Stimulated activated CD4-positive, alpha-beta T cell treated with anti-CD3 and anti-CD28 coated beads, Interleukin-4, amount 100 ng/mL, for 4 hours (primary cell): ENCODE measurements at regions not wholly inside any gene's neighbourhood (a gene's known extent, or its start where the extent isn't known, plus 50 kb on each side); places are given as distances from the start of the nearest gene placed in this dataset.

Source experiments
- DNase-seq, 2 experiments: peaks; one replicate each; pipeline ENCODE4 v3.0.0-alpha.2; 2020

- no peak for DNase-seq
Observed at GRCh38 chr2:205937211-205937610, 148.8 kb downstream of the INO80D start.

GRCh38 chr2:205936446-205936845 is 149.5 kb downstream of the INO80D start:
- no peak for DNase-seq

- no peak for DNase-seq
Observed at GRCh38 chr2:205934443-205934842, 151.5 kb downstream of the INO80D start.

- no peak for DNase-seq
Observed at GRCh38 chr2:205932861-205933260, 153.1 kb downstream of the INO80D start.

GRCh38 chr2:205931388-205931787 is 154.6 kb downstream of the INO80D start:
- DNase-seq: no peak

GRCh38 chr2:205930209-205930608 is 155.8 kb downstream of the INO80D start:
- no peak for DNase-seq

GRCh38 chr2:205929246-205929942 is 156.6 kb downstream of the INO80D start:
- DNase-seq: no peak

- peak; percentile 57 to 72 for DNase-seq
Observed at GRCh38 chr2:205925373-205926337, 160.3 kb downstream of the INO80D start.

- no peak for DNase-seq
Observed at GRCh38 chr2:205924676-205925075, 161.3 kb downstream of the INO80D start.

GRCh38 chr2:205915130-205915524 is 170.8 kb downstream of the INO80D start:
- no peak for DNase-seq

GRCh38 chr2:205914213-205915129 is 171.5 kb downstream of the INO80D start:
- DNase-seq: no peak

GRCh38 chr2:205913668-205914067 is 172.3 kb downstream of the INO80D start:
- DNase-seq: no peak

- no peak for DNase-seq
Observed at GRCh38 chr2:205911306-205911705, 174.7 kb downstream of the INO80D start.

GRCh38 chr2:205909184-205909572 is 176.8 kb downstream of the INO80D start:
- DNase-seq: no peak

GRCh38 chr2:205908212-205909183 is 177.5 kb downstream of the INO80D start:
- no peak for DNase-seq

GRCh38 chr2:205906419-205906818 is 179.6 kb downstream of the INO80D start:
- DNase-seq: no peak

GRCh38 chr2:205905576-205905975 is 180.4 kb downstream of the INO80D start:
- DNase-seq: no peak

GRCh38 chr2:205904873-205905272 is 181.1 kb downstream of the INO80D start:
- DNase-seq: no peak

GRCh38 chr2:205903549-205904129 is 182.3 kb downstream of the INO80D start:
- DNase-seq: no peak

GRCh38 chr2:205902900-205903237 is 183.1 kb downstream of the INO80D start:
- no peak for DNase-seq
